Parathyroid adenoma (tissue), 2 donors: ENCODE measurements at regions not wholly inside any gene's neighbourhood (a gene's known extent, or its start where the extent isn't known, plus 50 kb on each side); places are given as distances from the start of the nearest gene placed in this dataset.

Source experiments
- H2AFZ ChIP-seq: fragments of 300-600 bp; sonication (generic); one replicate; pipeline ENCODE4 v1.7.0; 2017; ENCODE audit warnings: antibody characterized with exemption, mild to moderate bottlenecking
- H3K27ac ChIP-seq: fragments of 300-600 bp; sonication (generic); one replicate; pipeline ENCODE4 v1.7.0; 2017
- H3K27me3 ChIP-seq: fragments of 300-600 bp; sonication (generic); one replicate; pipeline ENCODE4 v1.7.0; 2017; ENCODE audit warnings: low read length; ENCODE audit not compliant: control insufficient read depth, insufficient read depth
- H3K36me3 ChIP-seq: fragments of 300-600 bp; sonication (generic); one replicate; pipeline ENCODE4 v1.7.0; 2017; ENCODE audit warnings: low read length; ENCODE audit not compliant: control insufficient read depth, insufficient read depth
- H3K4me1 ChIP-seq: fragments of 300-600 bp; sonication (generic); one replicate; pipeline ENCODE4 v1.7.0; 2017; ENCODE audit warnings: control low read depth
- H3K4me2 ChIP-seq: fragments of 300-600 bp; sonication (generic); one replicate; pipeline ENCODE4 v1.7.0; 2017; ENCODE audit warnings: low read length
- H3K4me3 ChIP-seq: fragments of 300-600 bp; sonication (generic); one replicate; pipeline ENCODE4 v1.7.0; 2017; ENCODE audit warnings: low read depth, low read length
- H3K79me2 ChIP-seq: fragments of 300-600 bp; sonication (generic); one replicate; pipeline ENCODE4 v1.7.0; 2017; ENCODE audit warnings: control low read depth
- H3K9ac ChIP-seq: fragments of 300-600 bp; sonication (generic); one replicate; pipeline ENCODE4 v1.7.0; 2017; ENCODE audit warnings: mild to moderate bottlenecking
- H3K9me3 ChIP-seq: fragments of 300-600 bp; sonication (generic); one replicate; pipeline ENCODE4 v1.7.0; 2017; ENCODE audit warnings: low read length; ENCODE audit not compliant: control insufficient read depth
- CTCF ChIP-seq: fragments of 300-600 bp; sonication (generic); IDR thresholded peaks from one replicate; pipeline ENCODE4 v1.7.0; 2017; ENCODE audit warnings: antibody characterized with exemption, mild to moderate bottlenecking
- donor health status: primary hyperparathyroidism.

GRCh38 chr12:84512751-84513150 lies 399.8 kb downstream of the SLC6A15 start:
- no peak for TF ChIP-seq CTCF
- H3K4me3 ChIP-seq: no peak overlapping the region
- H3K79me2 ChIP-seq: no peaks in the 10 kb centered on the region
- no peaks in the 10 kb centered on the region for H3K36me3 ChIP-seq
- no peak overlapping the region for H3K27ac ChIP-seq
- H3K4me2 ChIP-seq: no peak overlapping the region
- no peaks in the 10 kb centered on the region for H3K9me3 ChIP-seq
- H3K27me3 ChIP-seq: no peaks in the 10 kb centered on the region
- no peak overlapping the region for H3K9ac ChIP-seq
- no peaks in the 10 kb centered on the region for H3K4me1 ChIP-seq
- H2AFZ ChIP-seq: no peak overlapping the region

- H3K27ac ChIP-seq: no peak overlapping the region
- no peaks in the 10 kb centered on the region for H3K36me3 ChIP-seq
- H3K4me2 ChIP-seq: no peak overlapping the region
- H3K79me2 ChIP-seq: no peaks in the 10 kb centered on the region
- H3K9me3 ChIP-seq: no peaks in the 10 kb centered on the region
- no peak overlapping the region for H3K4me3 ChIP-seq
- no peaks in the 10 kb centered on the region for H3K4me1 ChIP-seq
- TF ChIP-seq CTCF: no peak
- H3K9ac ChIP-seq: no peak overlapping the region
- H3K27me3 ChIP-seq: no peaks in the 10 kb centered on the region
- no peak overlapping the region for H2AFZ ChIP-seq
Measured at GRCh38 chr12:84508851-84509260, 403.7 kb downstream of the SLC6A15 start.

GRCh38 chr12:84507956-84508850 lies 404.4 kb downstream of the SLC6A15 start:
- H2AFZ ChIP-seq: no peak overlapping the region
- H3K4me3 ChIP-seq: no peak overlapping the region
- H3K27me3 ChIP-seq: no peaks in the 10 kb centered on the region
- no peak overlapping the region for H3K27ac ChIP-seq
- TF ChIP-seq CTCF: no peak
- no peaks in the 10 kb centered on the region for H3K4me1 ChIP-seq
- no peak overlapping the region for H3K4me2 ChIP-seq
- no peaks in the 10 kb centered on the region for H3K36me3 ChIP-seq
- no peaks in the 10 kb centered on the region for H3K9me3 ChIP-seq
- H3K79me2 ChIP-seq: no peaks in the 10 kb centered on the region
- H3K9ac ChIP-seq: no peak overlapping the region

- no peak overlapping the region for H3K9ac ChIP-seq
- no peaks in the 10 kb centered on the region for H3K36me3 ChIP-seq
- no peak for TF ChIP-seq CTCF
- no peaks in the 10 kb centered on the region for H3K4me1 ChIP-seq
- no peak overlapping the region for H3K4me2 ChIP-seq
- H2AFZ ChIP-seq: no peak overlapping the region
- no peak overlapping the region for H3K27ac ChIP-seq
- H3K4me3 ChIP-seq: no peak overlapping the region
- H3K27me3 ChIP-seq: no peaks in the 10 kb centered on the region
- no peaks in the 10 kb centered on the region for H3K79me2 ChIP-seq
- H3K9me3 ChIP-seq: no peaks in the 10 kb centered on the region
Measured at GRCh38 chr12:84506282-84506681, 406.3 kb downstream of the SLC6A15 start.
